KMS-11 (cell line): ENCODE measurements at regions not wholly inside any gene's neighbourhood (a gene's known extent, or its start where the extent isn't known, plus 50 kb on each side); places are given as distances from the start of the nearest gene placed in this dataset.
A peak's percentile ranks its signal among the peaks of the same experiment; 100 is the strongest.

Source experiments
- H2AFZ ChIP-seq: fragments of 200-600 bp; sonication (generic); 2 replicates; pipeline ENCODE4 v1.6.1; 2016; ENCODE audit warnings: antibody characterized with exemption, mixed run types, low read depth
- H3K27ac ChIP-seq: fragments of 200-600 bp; sonication (generic); 2 replicates; pipeline ENCODE4 v1.6.1; 2016; ENCODE audit warnings: mild to moderate bottlenecking, mixed run types
- H3K27me3 ChIP-seq: fragments of 200-600 bp; sonication (generic); 2 replicates; pipeline ENCODE4 v1.6.1; 2017; ENCODE audit warnings: mild to moderate bottlenecking, low read depth, mixed run types, moderate library complexity; ENCODE audit not compliant: insufficient read depth
- H3K36me3 ChIP-seq: fragments of 200-600 bp; sonication (generic); 2 replicates; pipeline ENCODE4 v1.6.1; 2017; ENCODE audit warnings: mild to moderate bottlenecking, mixed run types; ENCODE audit not compliant: insufficient read depth
- H3K4me1 ChIP-seq: fragments of 200-600 bp; sonication (generic); 2 replicates; pipeline ENCODE4 v1.6.1; 2016; ENCODE audit warnings: mild to moderate bottlenecking, low read depth, mixed run types; ENCODE audit not compliant: poor library complexity, severe bottlenecking
- H3K4me2 ChIP-seq: fragments of 200-600 bp; sonication (generic); 2 replicates; pipeline ENCODE4 v1.7.0; 2016; ENCODE audit warnings: mild to moderate bottlenecking, mixed run types
- H3K4me3 ChIP-seq: fragments of 200-600 bp; sonication (generic); IDR thresholded peaks from 2 replicates; pipeline ENCODE4 v1.6.1; 2017; ENCODE audit warnings: low read depth, low read length, mixed read lengths; ENCODE audit not compliant: insufficient read depth
- H3K79me2 ChIP-seq: fragments of 200-600 bp; sonication (generic); 2 replicates; pipeline ENCODE4 v1.6.1; 2016; ENCODE audit warnings: low read depth, mixed run types; ENCODE audit not compliant: insufficient read depth
- H3K9ac ChIP-seq: fragments of 200-600 bp; sonication (generic); 2 replicates; pipeline ENCODE4 v1.6.1; 2016; ENCODE audit warnings: mild to moderate bottlenecking, mixed run types
- H4K20me1 ChIP-seq: fragments of 200-600 bp; sonication (generic); 2 replicates; pipeline ENCODE4 v1.6.1; 2016; ENCODE audit warnings: mild to moderate bottlenecking, mixed run types; ENCODE audit not compliant: insufficient read depth
- TF ChIP-seq, protein P1 (sequence below): fragments of 200-600 bp; sonication (generic); conservative IDR thresholded peaks from 2 replicates; pipeline ENCODE4 v1.6.1; 2017; ENCODE audit warnings: low read depth, mild to moderate bottlenecking, antibody characterized with exemption, low read length, moderate library complexity, mixed read lengths

DNA sequence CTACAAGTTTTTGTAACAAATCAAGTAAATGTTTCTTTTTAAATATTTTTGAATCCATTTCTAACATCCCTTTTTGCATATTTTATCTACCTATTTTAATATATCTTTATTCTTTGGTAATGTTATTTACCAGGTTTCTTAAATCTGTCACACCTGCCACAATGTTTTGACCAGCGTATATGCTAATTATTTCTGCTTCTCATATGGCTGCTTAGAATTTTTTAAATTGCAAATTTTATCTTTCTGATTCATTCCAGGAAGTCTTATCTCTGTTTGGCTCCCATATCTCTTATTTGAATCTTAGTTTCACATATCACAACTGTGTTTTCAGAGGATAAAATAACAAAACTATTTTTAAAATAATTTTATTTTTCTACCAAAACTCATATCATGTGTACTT is 1411.1 kb downstream of the KCNT2 start:
- Histone ChIP-seq H4K20me1 (no peaks in the 10 kb centered on the region), H3K4me1 (peaks cover 29% of the 10 kb centered on the region), H3K79me2 (no peaks in the 10 kb centered on the region), H3K4me3 (no peak overlapping the region), H3K27me3 (peaks cover 43% of the 10 kb centered on the region), H3K4me2 (0 out of 2 replicates have a peak overlapping the region, but pooled peaks have one; percentile 59), H3K27ac (no peak overlapping the region), H3K36me3 (no peaks in the 10 kb centered on the region; the same call in 1 of the 2 replicates), H2AFZ (no peak overlapping the region), H3K9ac (no peak overlapping the region)
- TF ChIP-seq, protein P1, sequence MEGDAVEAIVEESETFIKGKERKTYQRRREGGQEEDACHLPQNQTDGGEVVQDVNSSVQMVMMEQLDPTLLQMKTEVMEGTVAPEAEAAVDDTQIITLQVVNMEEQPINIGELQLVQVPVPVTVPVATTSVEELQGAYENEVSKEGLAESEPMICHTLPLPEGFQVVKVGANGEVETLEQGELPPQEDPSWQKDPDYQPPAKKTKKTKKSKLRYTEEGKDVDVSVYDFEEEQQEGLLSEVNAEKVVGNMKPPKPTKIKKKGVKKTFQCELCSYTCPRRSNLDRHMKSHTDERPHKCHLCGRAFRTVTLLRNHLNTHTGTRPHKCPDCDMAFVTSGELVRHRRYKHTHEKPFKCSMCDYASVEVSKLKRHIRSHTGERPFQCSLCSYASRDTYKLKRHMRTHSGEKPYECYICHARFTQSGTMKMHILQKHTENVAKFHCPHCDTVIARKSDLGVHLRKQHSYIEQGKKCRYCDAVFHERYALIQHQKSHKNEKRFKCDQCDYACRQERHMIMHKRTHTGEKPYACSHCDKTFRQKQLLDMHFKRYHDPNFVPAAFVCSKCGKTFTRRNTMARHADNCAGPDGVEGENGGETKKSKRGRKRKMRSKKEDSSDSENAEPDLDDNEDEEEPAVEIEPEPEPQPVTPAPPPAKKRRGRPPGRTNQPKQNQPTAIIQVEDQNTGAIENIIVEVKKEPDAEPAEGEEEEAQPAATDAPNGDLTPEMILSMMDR: no peak

DNA sequence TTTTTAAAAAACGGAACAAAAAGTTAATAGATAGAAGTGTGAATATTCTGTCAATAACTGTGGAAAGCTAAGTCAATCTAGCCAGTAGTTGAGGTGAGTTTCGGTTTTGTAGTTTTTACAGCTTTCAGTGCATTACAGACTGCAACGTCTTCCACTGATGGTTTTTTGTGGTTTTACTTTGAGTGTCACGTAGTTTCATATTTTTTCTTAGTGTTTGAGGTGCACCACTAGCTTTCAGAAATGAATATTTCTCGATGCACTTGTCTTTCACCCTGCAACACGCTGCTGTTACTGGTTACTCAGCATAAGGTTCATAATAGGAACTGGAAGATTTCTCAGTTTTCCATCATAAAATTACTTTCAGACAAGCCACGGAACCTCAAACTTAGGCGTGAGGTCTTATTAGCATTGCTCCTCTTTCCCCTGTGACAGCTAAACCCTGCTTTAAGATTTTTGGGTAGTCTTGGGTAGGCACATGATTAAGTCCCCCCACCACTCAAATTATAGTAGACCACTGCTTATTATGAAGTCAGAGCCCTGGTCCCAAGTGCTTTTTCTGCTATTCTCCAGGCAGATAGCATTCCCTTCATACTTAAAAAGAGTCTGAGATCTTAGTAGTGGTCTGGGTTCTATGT is 1412.7 kb downstream of the KCNT2 start:
- Histone ChIP-seq H3K27me3 (peaks cover 49% of the 10 kb centered on the region), H4K20me1 (no peaks in the 10 kb centered on the region), H3K79me2 (no peaks in the 10 kb centered on the region), H3K27ac (no peak overlapping the region), H3K4me1 (peaks cover 29% of the 10 kb centered on the region), H3K4me3 (peak overlapping the region; percentile 61), H2AFZ (no peak overlapping the region), H3K4me2 (peak overlapping the region; percentile 86), H3K9ac (no peak overlapping the region), H3K36me3 (no peaks in the 10 kb centered on the region; the same call in 1 of the 2 replicates)
- TF ChIP-seq, protein P1: no peak

DNA sequence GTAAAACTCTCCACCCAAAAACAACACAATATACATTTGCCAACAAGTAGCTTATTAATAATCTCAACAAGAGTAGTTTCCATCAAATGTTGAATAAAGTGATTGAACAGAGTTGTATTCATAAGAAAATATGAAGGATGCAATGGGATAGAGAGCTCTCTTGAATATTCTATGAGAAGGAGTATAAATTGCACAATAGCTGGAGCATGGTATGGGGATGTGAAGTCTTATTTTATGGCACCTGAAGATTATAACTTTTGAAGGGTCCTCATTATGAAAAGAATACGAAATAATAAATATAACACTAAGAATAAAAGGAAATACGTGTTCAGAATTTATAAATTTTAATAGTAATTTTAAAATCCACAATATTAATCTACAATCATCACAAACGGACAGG is 1415.1 kb downstream of the KCNT2 start:
- Histone ChIP-seq H3K27me3 (peaks cover 48% of the 10 kb centered on the region), H3K4me2 (no peak overlapping the region), H3K27ac (no peak overlapping the region), H3K4me3 (no peak overlapping the region), H2AFZ (no peak overlapping the region), H4K20me1 (no peaks in the 10 kb centered on the region), H3K36me3 (no peaks in the 10 kb centered on the region), H3K4me1 (peaks cover 29% of the 10 kb centered on the region), H3K9ac (no peak overlapping the region), H3K79me2 (no peaks in the 10 kb centered on the region)
- TF ChIP-seq, protein P1: no peak

DNA sequence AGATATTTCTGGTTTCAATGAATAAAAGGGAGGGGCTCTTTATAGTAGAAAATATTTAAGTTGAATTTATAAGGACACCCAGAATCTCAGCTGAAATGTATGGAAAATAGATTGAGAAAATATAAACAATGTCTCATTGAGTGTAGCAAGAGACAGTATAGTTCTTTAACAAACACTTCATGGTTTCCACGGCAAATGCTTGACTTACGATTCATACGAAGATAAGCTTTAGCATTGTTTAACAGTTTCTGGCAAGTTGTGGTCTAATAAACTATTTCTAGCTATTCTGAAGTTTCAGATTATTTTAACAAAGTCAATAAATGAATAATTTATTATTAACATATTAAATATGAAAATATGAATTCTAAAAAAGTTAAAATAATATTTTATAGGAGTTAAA is 1419.4 kb downstream of the KCNT2 start:
- Histone ChIP-seq H3K79me2 (no peaks in the 10 kb centered on the region), H3K36me3 (no peaks in the 10 kb centered on the region), H2AFZ (no peak overlapping the region), H3K27me3 (peaks cover 23% of the 10 kb centered on the region), H4K20me1 (no peaks in the 10 kb centered on the region), H3K4me3 (no peak overlapping the region), H3K4me1 (no peaks in the 10 kb centered on the region), H3K4me2 (no peak overlapping the region), H3K27ac (no peak overlapping the region), H3K9ac (no peak overlapping the region)
- TF ChIP-seq, protein P1: no peak
